Esophagus muscularis mucosa (tissue), 4 donors: ENCODE measurements at regions not wholly inside any gene's neighbourhood (a gene's known extent, or its start where the extent isn't known, plus 50 kb on each side); places are given as distances from the start of the nearest gene placed in this dataset.
"Not testable (repeated sequence)": the region's sequence is repeated elsewhere in the genome, so short reads cannot be mapped to it uniquely, and the experiment has no call there.

ENCODE experiments used
- DNase-seq: peaks from one replicate; pipeline ENCODE4 v3.0.0-alpha.2; 2017; ENCODE audit errors: extremely low spot score
- H3K27ac ChIP-seq, 4 donors: fragments of 200-600 bp; sonication (generic); replicated peaks in 1 of 4; 1 replicate in 3 of 4; 2 replicates in 1 of 4; pipeline ENCODE4 v1.5.1; 2016 to 2019; ENCODE audit warnings: mild to moderate bottlenecking in 1 of 4
- H3K27me3 ChIP-seq, 4 donors: fragments of 200-600 bp; sonication (generic); one replicate each; pipeline versions ENCODE4 v1.5.1 to v1.6.0; 2016 to 2019
- H3K36me3 ChIP-seq, 4 donors: fragments of 200-600 bp; sonication (generic); one replicate each; pipeline ENCODE4 v1.5.1; 2016 to 2019
- H3K4me1 ChIP-seq, 4 donors: fragments of 200-600 bp; sonication (generic); one replicate each; pipeline ENCODE4 v1.5.1; 2016 to 2019
- H3K4me3 ChIP-seq, 4 donors: fragments of 200-600 bp; sonication (generic); 1 replicate in 2 of 4; 2 replicates in 2 of 4; pipeline ENCODE4 v1.5.1; 2016 to 2019; ENCODE audit warnings: mild to moderate bottlenecking in 4 of 4, moderate library complexity in 1 of 4
- H3K9me3 ChIP-seq, 4 donors: fragments of 200-600 bp; sonication (generic); 1 replicate in 3 of 4; 2 replicates in 1 of 4; pipeline ENCODE4 v1.5.1; 2016 to 2019
- CTCF ChIP-seq, 3 experiments: fragments of 200-600 bp in 2 of 3; fragments of 450-650 bp in 1 of 3; sonication (generic) in 2 of 3; IDR thresholded peaks; one replicate each; pipeline ENCODE4 v1.5.1; 2017 to 2019; ENCODE audit warnings: antibody characterized with exemption in 3 of 3, mild to moderate bottlenecking in 2 of 3, moderate library complexity in 1 of 3
- EP300 ChIP-seq: sonication (generic); formaldehyde crosslinking; IDR thresholded peaks from one replicate; pipeline ENCODE4 v1.6.1; 2017; ENCODE audit warnings: antibody characterized with exemption
- POLR2A ChIP-seq: fragments of 450-650 bp; IDR thresholded peaks from one replicate; pipeline ENCODE4 v1.6.1; 2017; ENCODE audit warnings: antibody characterized with exemption, moderate library complexity, mild to moderate bottlenecking, low read depth
- POLR2AphosphoS5 ChIP-seq, 2 donors: sonication (generic); formaldehyde crosslinking; IDR thresholded peaks; one replicate each; pipeline ENCODE4 v1.6.1; 2017; ENCODE audit warnings: antibody characterized with exemption in 2 of 2
- WGBS: methylation state at CpG from one replicate; pipeline ENCODE4 v1.1.5; 2018; 5-methylcytosine and 5-hydroxymethylcytosine counted together
- intact Hi-C: fragments of 100-400 bp; cut with DNase I; formaldehyde crosslinking; loops from one replicate; pipeline ENCODE4 v1.15.1; 2023

GRCh38 chr18:35851286-35851970 lies 121.1 kb upstream of the RMP24 start:
- TF ChIP-seq POLR2AphosphoS5 (IDR thresholded peaks at IDR 0.05) (no peak), CTCF (IDR thresholded peaks at IDR 0.05) (no peak), POLR2A (no peak), EP300 (no peak)
- 48% methylated on average over 5 of the region's 5 CpGs for WGBS

GRCh38 chr18:35852786-35853185 lies 119.7 kb upstream of the RMP24 start:
- DNase-seq = no peak
- H3K4me1 ChIP-seq = peaks cover 0 to 44% (median 39%) of the 10 kb centered on the region in 4 donors
- 52% methylated on average over 2 of the region's 2 CpGs for WGBS
- no peak overlapping the region for H3K4me3 ChIP-seq
- intact Hi-C loops = no loop called here
- peak overlapping the region; percentile 74 to 82 (median 78) for H3K27ac ChIP-seq
- H3K27me3 ChIP-seq = no peaks in the 10 kb centered on the region
- no peak for TF ChIP-seq CTCF (IDR thresholded peaks at IDR 0.05)
- TF ChIP-seq POLR2A = no peak
- no peak for TF ChIP-seq POLR2AphosphoS5 (IDR thresholded peaks at IDR 0.05)
- no peak for TF ChIP-seq EP300
- H3K9me3 ChIP-seq = peaks cover 0 to 5% (median 0%) of the 10 kb centered on the region in 4 donors
- H3K36me3 ChIP-seq = no peaks in the 10 kb centered on the region

More at GRCh38 chr18:35851286-35851970, 121.1 kb upstream of the RMP24 start:
- peaks cover 0 to 44% (median 39%) of the 10 kb centered on the region in 4 donors for H3K4me1 ChIP-seq
- no peaks in the 10 kb centered on the region for H3K36me3 ChIP-seq
- H3K4me3 ChIP-seq = no peak overlapping the region
- intact Hi-C loops = no loop called here
- H3K9me3 ChIP-seq = no peaks in the 10 kb centered on the region
- DNase-seq = no peak
- peak overlapping the region in 1 of 4 donors; percentile 82 for H3K27ac ChIP-seq
- H3K27me3 ChIP-seq = no peaks in the 10 kb centered on the region

GRCh38 chr18:35854095-35854494 lies 118.4 kb upstream of the RMP24 start:
- Histone ChIP-seq H3K27me3 (no peaks in the 10 kb centered on the region), H3K36me3 (no peaks in the 10 kb centered on the region), H3K4me3 (no peak overlapping the region), H3K4me1 (peaks cover 0 to 44% (median 39%) of the 10 kb centered on the region in 4 donors), H3K27ac (peak overlapping the region; percentile 74 to 82 (median 78)), H3K9me3 (peaks cover 0 to 5% (median 0%) of the 10 kb centered on the region in 4 donors)
- WGBS = 51% methylated on average over 5 of the region's 5 CpGs
- TF ChIP-seq EP300 (no peak), POLR2AphosphoS5 (IDR thresholded peaks at IDR 0.05) (peak; percentile 19 to 49), CTCF (IDR thresholded peaks at IDR 0.05) (no peak), POLR2A (no peak)
- intact Hi-C loops = no loop called here
- no peak for DNase-seq

- Histone ChIP-seq H3K36me3 (no peaks in the 10 kb centered on the region), H3K27ac (peak overlapping the region in 1 of 4 donors; percentile 23), H3K9me3 (peaks cover 0 to 5% (median 0%) of the 10 kb centered on the region in 4 donors), H3K4me1 (peaks cover 0 to 48% (median 40%) of the 10 kb centered on the region in 4 donors), H3K4me3 (no peak overlapping the region), H3K27me3 (no peaks in the 10 kb centered on the region)
- WGBS = 78% methylated on average over 3 of the region's 3 CpGs
- no peak for TF ChIP-seq EP300
- no peak for TF ChIP-seq POLR2A
- TF ChIP-seq POLR2AphosphoS5 (IDR thresholded peaks at IDR 0.05) = no peak
- TF ChIP-seq CTCF (IDR thresholded peaks at IDR 0.05) = no peak
- intact Hi-C loops = no loop called here
- DNase-seq = peak; percentile 42
Measured at GRCh38 chr18:35856178-35856577, 116.3 kb upstream of the RMP24 start.

GRCh38 chr18:35856721-35857120 lies 115.8 kb upstream of the RMP24 start:
- DNase-seq, H3K27me3 ChIP-seq, H3K4me3 ChIP-seq, H3K9me3 ChIP-seq, intact Hi-C loops, H3K36me3 ChIP-seq, H3K27ac ChIP-seq: not testable (repeated sequence)
- H3K4me1 ChIP-seq = peaks cover 0 to 48% (median 38%) of the 10 kb centered on the region in 4 donors
- 50% methylated on average over 1 of the region's 1 CpG for WGBS

- H3K27me3 ChIP-seq, H3K9me3 ChIP-seq, H3K36me3 ChIP-seq, H3K4me3 ChIP-seq, H3K27ac ChIP-seq, intact Hi-C loops: not testable (repeated sequence)
- peaks cover 0 to 46% (median 39%) of the 10 kb centered on the region in 4 donors for H3K4me1 ChIP-seq
- peak; percentile 79 for DNase-seq
Measured at GRCh38 chr18:35857581-35857980, 114.9 kb upstream of the RMP24 start.
